CD4-positive, alpha-beta T cell (primary cell): ENCODE measurements at regions not wholly inside any gene's neighbourhood (a gene's known extent, or its start where the extent isn't known, plus 50 kb on each side); places are given as distances from the start of the nearest gene placed in this dataset.
"Not testable (repeated sequence)": the region's sequence is repeated elsewhere in the genome, so short reads cannot be mapped to it uniquely, and the experiment has no call there.

Experiments used
- ATAC-seq: fragments of 200-7000 bp; cut with Tn5 transposase; one replicate; pipeline ENCODE4 v1.10.0; 2022; ENCODE audit warnings: mild to moderate bottlenecking; ENCODE audit not compliant: poor library complexity
- CTCF ChIA-PET: fragments of 350-600 bp; sonication (Branson Sonifier 250); formaldehyde crosslinking; loops from one replicate; lab custom pipeline; 2021; ENCODE audit warnings: antibody characterized with exemption, inconsistent platforms; lab: Charles Lee
- POLR2A ChIA-PET: fragments of 350-600 bp; sonication (Branson Sonifier 250); formaldehyde crosslinking; loops from one replicate; lab custom pipeline; 2021; ENCODE audit warnings: antibody characterized with exemption, inconsistent platforms; lab: Charles Lee
- DNase-seq, 14 experiments: peaks; one replicate each; pipeline ENCODE4 v3.0.0-alpha.2; 2013 to 2020; ENCODE audit warnings: mixed read lengths in 2 of 14
- H3K27ac ChIP-seq, 2 donors: one replicate each; pipeline versions ENCODE4 v1.5.1 to v1.7.0; 2013; ENCODE audit warnings: low read length in 2 of 2, low read depth in 1 of 2, mild to moderate bottlenecking in 1 of 2
- H3K27me3 ChIP-seq, 2 experiments: 1 replicate in 1 of 2; 2 replicates in 1 of 2; pipeline versions ENCODE4 v1.6.1 to v1.7.0; 2013; ENCODE audit warnings: low read length in 2 of 2, control low read depth in 1 of 2, mild to moderate bottlenecking in 1 of 2, moderate library complexity in 1 of 2; ENCODE audit not compliant: insufficient read depth in 2 of 2, control insufficient read depth in 1 of 2
- H3K36me3 ChIP-seq: one replicate; pipeline ENCODE4 v1.6.1; 2013; ENCODE audit warnings: low read length, control low read depth; ENCODE audit not compliant: insufficient read depth
- H3K4me1 ChIP-seq: one replicate; pipeline ENCODE4 v1.6.1; 2013; ENCODE audit warnings: low read length, control low read depth; ENCODE audit not compliant: insufficient read depth
- H3K4me3 ChIP-seq: one replicate; pipeline ENCODE4 v1.5.1; 2013; ENCODE audit warnings: mild to moderate bottlenecking, low read length, moderate library complexity
- H3K9me3 ChIP-seq, 2 experiments: 1 replicate in 1 of 2; 2 replicates in 1 of 2; pipeline versions ENCODE4 v1.6.1 to v1.7.0; 2013; ENCODE audit warnings: low read length in 2 of 2, mild to moderate bottlenecking in 2 of 2, control low read depth in 1 of 2, moderate library complexity in 1 of 2; ENCODE audit not compliant: control insufficient read depth in 1 of 2, insufficient read depth in 1 of 2
- H3K27ac Mint-ChIP-seq: one replicate; pipeline ENCODE4 v1.8.0; 2020; ENCODE audit warnings: mixed read lengths
- H3K27me3 Mint-ChIP-seq: one replicate; pipeline ENCODE4 v1.8.0; 2021; ENCODE audit warnings: mixed read lengths
- H3K36me3 Mint-ChIP-seq: one replicate; pipeline ENCODE4 v1.8.0; 2021; ENCODE audit warnings: low read depth, mixed read lengths
- H3K4me1 Mint-ChIP-seq: one replicate; pipeline ENCODE4 v1.8.0; 2021; ENCODE audit warnings: low read depth, mixed read lengths
- H3K4me3 Mint-ChIP-seq: one replicate; pipeline ENCODE4 v1.8.0; 2020; ENCODE audit warnings: mild to moderate bottlenecking, mixed read lengths
- H3K9me3 Mint-ChIP-seq: one replicate; pipeline ENCODE4 v1.8.0; 2020; ENCODE audit warnings: mixed read lengths
- intact Hi-C, 2 experiments: fragments of 100-400 bp; cut with DNase I in 1 of 2; cut with micrococcal nuclease in 1 of 2; formaldehyde crosslinking; loops; one replicate each; pipeline versions ENCODE4 v1.15.1 to v1.9.0; 2023 to 2025; cut with DNase I, micrococcal nuclease
- TF ChIP-seq, protein P1 (sequence below): fragments of 200-600 bp; IDR thresholded peaks from one replicate; pipeline ENCODE4 v1.8.0; 2022; ENCODE audit warnings: antibody characterized with exemption, mild to moderate bottlenecking

DNA sequence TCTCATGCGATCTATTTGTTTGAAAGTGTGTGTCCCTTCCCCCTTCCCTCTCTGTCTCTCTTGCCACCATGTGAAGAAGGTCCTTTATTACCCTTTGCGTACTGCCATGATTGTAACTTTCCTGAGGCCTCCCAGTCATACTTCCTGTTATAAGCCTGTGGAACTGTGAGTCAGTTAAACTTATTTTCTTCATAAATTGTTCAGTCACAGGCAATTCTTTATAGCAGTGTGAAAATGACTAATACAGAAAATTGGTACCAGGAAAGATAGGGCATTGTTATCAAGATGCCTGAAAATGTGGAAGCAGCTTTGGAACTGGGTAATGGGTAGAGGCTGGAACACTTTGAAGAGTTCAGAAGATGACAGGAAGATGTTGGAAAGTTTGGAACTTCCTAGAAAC lies 743.7 kb upstream of the NECTIN3 start:
- DNase-seq (no peak), ATAC-seq (no peak)
- Mint-ChIP-seq H3K36me3 (no peaks in the 10 kb centered on the region), H3K4me3 (no peak overlapping the region), H3K27ac (no peak overlapping the region), H3K4me1 (no peaks in the 10 kb centered on the region), H3K9me3 (peaks cover 2% of the 10 kb centered on the region), H3K27me3 (peaks cover under 1% of the 10 kb centered on the region)
- Histone ChIP-seq H3K4me1 (no peaks in the 10 kb centered on the region), H3K36me3 (no peaks in the 10 kb centered on the region), H3K27ac (no peak overlapping the region), H3K27me3 (no peaks in the 10 kb centered on the region), H3K9me3 (peaks cover 0 to 4% of the 10 kb centered on the region in 2 experiments), H3K4me3 (no peak overlapping the region)
- ChIA-PET POLR2A (no interaction called here), CTCF (no interaction called here)
- TF ChIP-seq, protein P1, sequence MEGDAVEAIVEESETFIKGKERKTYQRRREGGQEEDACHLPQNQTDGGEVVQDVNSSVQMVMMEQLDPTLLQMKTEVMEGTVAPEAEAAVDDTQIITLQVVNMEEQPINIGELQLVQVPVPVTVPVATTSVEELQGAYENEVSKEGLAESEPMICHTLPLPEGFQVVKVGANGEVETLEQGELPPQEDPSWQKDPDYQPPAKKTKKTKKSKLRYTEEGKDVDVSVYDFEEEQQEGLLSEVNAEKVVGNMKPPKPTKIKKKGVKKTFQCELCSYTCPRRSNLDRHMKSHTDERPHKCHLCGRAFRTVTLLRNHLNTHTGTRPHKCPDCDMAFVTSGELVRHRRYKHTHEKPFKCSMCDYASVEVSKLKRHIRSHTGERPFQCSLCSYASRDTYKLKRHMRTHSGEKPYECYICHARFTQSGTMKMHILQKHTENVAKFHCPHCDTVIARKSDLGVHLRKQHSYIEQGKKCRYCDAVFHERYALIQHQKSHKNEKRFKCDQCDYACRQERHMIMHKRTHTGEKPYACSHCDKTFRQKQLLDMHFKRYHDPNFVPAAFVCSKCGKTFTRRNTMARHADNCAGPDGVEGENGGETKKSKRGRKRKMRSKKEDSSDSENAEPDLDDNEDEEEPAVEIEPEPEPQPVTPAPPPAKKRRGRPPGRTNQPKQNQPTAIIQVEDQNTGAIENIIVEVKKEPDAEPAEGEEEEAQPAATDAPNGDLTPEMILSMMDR = no peak
- intact Hi-C loops = no loop called here

DNA sequence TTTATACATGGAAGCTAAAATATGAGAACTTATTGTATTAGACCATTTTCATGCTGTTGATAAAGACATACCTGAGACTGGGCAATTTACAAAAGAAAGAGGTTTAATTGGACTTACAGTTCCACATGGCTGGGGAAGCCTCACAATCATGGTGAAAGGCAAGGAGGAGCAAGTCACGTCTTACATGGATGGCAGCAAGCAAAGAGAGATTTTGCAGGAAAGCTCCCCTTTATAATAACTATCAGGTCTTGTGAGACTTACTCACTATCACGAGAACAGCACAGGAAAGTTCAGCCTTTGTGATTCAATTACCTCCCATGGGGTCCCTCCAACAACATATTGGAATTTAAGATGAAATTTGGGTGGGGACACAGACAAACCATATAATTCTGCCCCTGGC lies 740.1 kb upstream of the NECTIN3 start:
- H3K4me1 Mint-ChIP-seq, ATAC-seq, CTCF ChIA-PET: not testable (repeated sequence)

DNA sequence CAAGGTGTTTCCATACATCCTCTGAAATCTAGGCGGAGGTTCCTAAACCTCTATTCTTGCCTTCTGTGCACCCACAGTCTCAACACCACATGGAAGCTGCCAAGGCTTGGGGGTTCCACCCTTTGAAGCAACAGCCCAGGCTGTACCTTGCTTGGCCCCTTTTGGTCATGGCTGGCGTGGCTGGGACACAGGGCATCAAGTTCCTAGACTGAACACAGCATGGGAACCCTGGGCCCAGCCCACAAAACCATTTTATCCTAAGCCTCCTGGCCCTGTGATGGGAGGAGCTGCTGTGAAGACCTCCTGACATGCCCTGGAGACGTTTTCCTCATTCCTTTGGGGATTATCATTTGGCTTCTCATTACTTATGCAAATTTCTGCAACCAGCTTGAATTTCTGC lies 739.0 kb upstream of the NECTIN3 start:
- no peak overlapping the region for H3K4me3 ChIP-seq
- Mint-ChIP-seq H3K9me3 (peaks cover 7% of the 10 kb centered on the region), H3K36me3 (no peaks in the 10 kb centered on the region), H3K4me3 (no peak overlapping the region), H3K27me3 (peaks cover 12% of the 10 kb centered on the region), H3K27ac (no peak overlapping the region), H3K4me1 (no peaks in the 10 kb centered on the region)
- TF ChIP-seq, protein P1 = no peak
- H3K9me3 ChIP-seq = peaks cover 0 to 4% of the 10 kb centered on the region in 2 experiments
- no peaks in the 10 kb centered on the region for H3K4me1 ChIP-seq
- ATAC-seq = no peak
- no peaks in the 10 kb centered on the region for H3K27me3 ChIP-seq
- H3K36me3 ChIP-seq = no peaks in the 10 kb centered on the region
- intact Hi-C loops = no loop called here
- no peak for DNase-seq
- no peak overlapping the region for H3K27ac ChIP-seq
- CTCF ChIA-PET = no interaction called here
- POLR2A ChIA-PET = no interaction called here

More for the DNA sequence above, 740.1 kb upstream of the NECTIN3 start:
- intact Hi-C loops, H3K4me3 ChIP-seq, DNase-seq, H3K27me3 Mint-ChIP-seq, H3K27ac ChIP-seq, H3K27me3 ChIP-seq, H3K36me3 Mint-ChIP-seq, H3K4me1 ChIP-seq, H3K27ac Mint-ChIP-seq, H3K9me3 ChIP-seq, H3K36me3 ChIP-seq, POLR2A ChIA-PET, H3K4me3 Mint-ChIP-seq, H3K9me3 Mint-ChIP-seq: not testable (repeated sequence)

DNA sequence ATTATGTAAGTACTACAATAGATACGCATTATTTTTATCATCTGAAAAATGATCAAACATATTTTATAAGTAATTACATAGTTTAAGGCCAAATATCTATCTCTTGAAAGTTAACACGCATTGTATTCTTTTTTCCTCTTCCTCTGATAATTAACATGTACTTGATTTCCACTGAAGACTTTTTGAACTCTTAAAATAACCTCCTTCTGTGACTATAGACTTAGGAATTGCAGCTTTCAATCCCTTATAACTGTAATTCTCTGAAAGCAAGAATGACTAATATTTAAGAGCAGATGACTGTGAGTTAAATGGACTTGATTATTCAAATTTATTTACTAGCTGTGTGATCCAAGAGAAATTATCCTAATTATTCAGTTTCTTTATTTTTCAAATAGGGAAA lies 730.6 kb upstream of the NECTIN3 start:
- TF ChIP-seq, protein P1 = no peak
- H3K9me3 ChIP-seq = no peaks in the 10 kb centered on the region
- H3K27ac Mint-ChIP-seq = no peak overlapping the region
- no peak for DNase-seq
- no peaks in the 10 kb centered on the region for H3K4me1 ChIP-seq
- H3K27me3 Mint-ChIP-seq = peaks cover 8% of the 10 kb centered on the region
- no peaks in the 10 kb centered on the region for H3K36me3 ChIP-seq
- H3K27ac ChIP-seq = no peak overlapping the region
- no peak overlapping the region for H3K4me3 ChIP-seq
- ChIA-PET POLR2A (no interaction called here), CTCF (no interaction called here)
- no peak for ATAC-seq
- no peak overlapping the region for H3K4me3 Mint-ChIP-seq
- intact Hi-C loops = no loop called here
- no peaks in the 10 kb centered on the region for H3K36me3 Mint-ChIP-seq
- no peaks in the 10 kb centered on the region for H3K4me1 Mint-ChIP-seq
- H3K27me3 ChIP-seq = no peaks in the 10 kb centered on the region
- H3K9me3 Mint-ChIP-seq = peaks cover 10% of the 10 kb centered on the region
